ENCODE measurements at regions not wholly inside any gene's neighbourhood (a gene's known extent, or its start where the extent isn't known, plus 50 kb on each side); places are given as distances from the start of the nearest gene placed in this dataset.

DNA sequence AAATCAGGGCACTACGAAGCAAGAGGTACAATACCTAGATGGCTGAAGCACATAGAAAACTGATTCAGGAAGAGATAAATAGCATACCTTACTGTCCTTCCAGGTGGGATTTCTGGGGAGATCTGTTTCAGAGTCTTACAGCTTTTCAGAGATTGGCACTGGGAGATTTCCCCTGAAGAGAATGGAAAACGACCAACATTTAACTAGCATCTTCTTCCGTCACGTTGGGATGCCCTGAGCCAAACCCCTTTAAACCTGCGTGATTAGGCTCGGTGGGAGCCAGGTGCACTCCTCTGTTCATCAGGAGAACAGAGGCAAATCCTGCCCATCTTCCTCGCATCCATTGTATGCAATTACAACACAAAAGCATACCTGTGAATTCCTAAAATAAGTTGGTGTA lies 614.5 kb downstream of the HDGFL1 start:
- DNase-seq (ENCODE audit: low read depth), result no peak
- TF ChIP-seq, protein P1, sequence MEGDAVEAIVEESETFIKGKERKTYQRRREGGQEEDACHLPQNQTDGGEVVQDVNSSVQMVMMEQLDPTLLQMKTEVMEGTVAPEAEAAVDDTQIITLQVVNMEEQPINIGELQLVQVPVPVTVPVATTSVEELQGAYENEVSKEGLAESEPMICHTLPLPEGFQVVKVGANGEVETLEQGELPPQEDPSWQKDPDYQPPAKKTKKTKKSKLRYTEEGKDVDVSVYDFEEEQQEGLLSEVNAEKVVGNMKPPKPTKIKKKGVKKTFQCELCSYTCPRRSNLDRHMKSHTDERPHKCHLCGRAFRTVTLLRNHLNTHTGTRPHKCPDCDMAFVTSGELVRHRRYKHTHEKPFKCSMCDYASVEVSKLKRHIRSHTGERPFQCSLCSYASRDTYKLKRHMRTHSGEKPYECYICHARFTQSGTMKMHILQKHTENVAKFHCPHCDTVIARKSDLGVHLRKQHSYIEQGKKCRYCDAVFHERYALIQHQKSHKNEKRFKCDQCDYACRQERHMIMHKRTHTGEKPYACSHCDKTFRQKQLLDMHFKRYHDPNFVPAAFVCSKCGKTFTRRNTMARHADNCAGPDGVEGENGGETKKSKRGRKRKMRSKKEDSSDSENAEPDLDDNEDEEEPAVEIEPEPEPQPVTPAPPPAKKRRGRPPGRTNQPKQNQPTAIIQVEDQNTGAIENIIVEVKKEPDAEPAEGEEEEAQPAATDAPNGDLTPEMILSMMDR (conservative IDR thresholded peaks at IDR 0.05; ENCODE audit: low read depth, low read length), result no peak
- H3K4me3 ChIP-seq (ENCODE audit: low read length), result no peak overlapping the region

- TF ChIP-seq, protein P1 (conservative IDR thresholded peaks at IDR 0.05; ENCODE audit: low read depth, low read length), result no peak
- no peak overlapping the region for H3K4me3 ChIP-seq (ENCODE audit: low read length)
- DNase-seq (ENCODE audit: low read depth), result no peak
Observed at GRCh38 chr6:23184351-23184750, 615.0 kb downstream of the HDGFL1 start.

DNA sequence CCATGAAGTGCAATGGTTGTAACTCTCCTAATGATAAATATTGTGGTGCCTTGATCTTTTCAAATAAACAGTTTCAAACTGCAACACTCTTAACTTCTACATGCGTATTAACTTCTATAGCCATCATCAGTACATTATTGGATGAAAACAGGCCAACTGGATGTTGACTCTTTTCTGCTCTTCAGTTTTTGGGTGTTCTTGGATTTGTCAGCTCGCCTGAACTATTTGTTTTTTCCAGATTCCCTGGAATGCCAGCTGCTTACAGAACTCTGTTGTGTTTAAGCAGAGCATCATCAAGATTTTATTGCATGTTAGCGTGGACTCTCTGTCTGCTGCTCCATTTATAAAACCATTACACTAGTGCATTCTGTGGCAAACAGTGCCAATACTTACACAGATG lies 626.1 kb downstream of the HDGFL1 start:
- H3K4me3 ChIP-seq (ENCODE audit: low read length), result no peak overlapping the region
- no peak for DNase-seq (ENCODE audit: low read depth)
- TF ChIP-seq, protein P1 (conservative IDR thresholded peaks at IDR 0.05; ENCODE audit: low read depth, low read length), result no peak

DNA sequence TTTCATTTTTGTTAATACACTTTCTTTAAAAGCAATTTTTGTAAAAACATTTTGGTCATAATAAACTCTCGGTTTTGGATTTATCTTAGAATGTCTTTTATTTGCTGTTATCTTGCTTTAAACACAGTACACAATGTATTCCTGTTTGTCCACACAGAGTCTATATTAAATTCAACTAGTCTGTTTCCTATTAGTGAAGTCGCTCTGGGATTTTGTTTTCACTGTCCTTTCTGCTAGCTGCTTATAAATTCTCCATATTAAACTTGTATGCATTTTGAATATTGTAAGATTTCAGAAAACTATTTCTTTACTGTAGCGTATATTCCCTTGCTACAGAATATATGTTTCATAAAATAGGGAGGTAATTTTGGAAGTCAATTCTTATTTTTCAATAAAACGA lies 630.2 kb downstream of the HDGFL1 start:
- no peak overlapping the region for H3K4me3 ChIP-seq (ENCODE audit: low read length)
- DNase-seq (ENCODE audit: low read depth), result no peak
- TF ChIP-seq, protein P1 (conservative IDR thresholded peaks at IDR 0.05; ENCODE audit: low read depth, low read length), result no peak

- DNase-seq (ENCODE audit: low read depth), result no peak
- TF ChIP-seq, protein P1 (conservative IDR thresholded peaks at IDR 0.05; ENCODE audit: low read depth, low read length), result no peak
- no peak overlapping the region for H3K4me3 ChIP-seq (ENCODE audit: low read length)
Observed at GRCh38 chr6:23200946-23201345, 631.6 kb downstream of the HDGFL1 start.

GRCh38 chr6:23202207-23202606 lies 632.8 kb downstream of the HDGFL1 start:
- DNase-seq (ENCODE audit: low read depth), result no peak
- no peak overlapping the region for H3K4me3 ChIP-seq (ENCODE audit: low read length)
- TF ChIP-seq, protein P1 (conservative IDR thresholded peaks at IDR 0.05; ENCODE audit: low read depth, low read length), result no peak

DNA sequence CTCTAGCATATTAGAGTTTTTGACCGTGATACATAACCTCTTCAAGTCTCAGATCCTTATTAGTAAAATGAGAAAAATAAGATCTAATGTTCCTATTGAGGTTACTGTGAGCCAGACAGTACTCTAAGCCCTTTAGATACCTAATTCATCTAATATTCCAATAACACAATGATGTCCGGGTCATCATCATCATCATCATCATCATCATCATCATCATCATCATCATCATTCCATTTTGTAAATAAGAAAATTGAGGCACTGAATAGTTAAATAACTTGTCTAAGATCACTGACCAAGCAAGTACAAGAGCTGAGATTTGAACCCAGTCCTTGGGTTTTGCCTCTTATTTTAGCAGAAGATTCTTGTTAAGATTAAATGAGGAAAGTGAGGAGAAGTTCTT lies 643.0 kb downstream of the HDGFL1 start:
- H3K4me3 ChIP-seq (ENCODE audit: low read length), result no peak overlapping the region
- no peak for DNase-seq (ENCODE audit: low read depth)
- TF ChIP-seq, protein P1 (conservative IDR thresholded peaks at IDR 0.05; ENCODE audit: low read depth, low read length), result no peak
